Left ventricle myocardium inferior (tissue), 1 donor: ENCODE measurements at regions not wholly inside any gene's neighbourhood (a gene's known extent, or its start where the extent isn't known, plus 50 kb on each side); places are given as distances from the start of the nearest gene placed in this dataset.

Experiments used
- DNase-seq: peaks from one replicate; pipeline ENCODE4 v3.0.0-alpha.2; 2020
- H3K27ac ChIP-seq: fragments of 200-600 bp; replicated peaks from 2 replicates; pipeline ENCODE4 v1.8.0; 2021
- H3K27me3 ChIP-seq: fragments of 200-600 bp; 2 replicates; pipeline ENCODE4 v1.8.0; 2021; ENCODE audit warnings: low read depth
- H3K36me3 ChIP-seq: fragments of 200-600 bp; 2 replicates; pipeline ENCODE4 v1.8.0; 2021
- H3K4me1 ChIP-seq: fragments of 200-600 bp; 2 replicates; pipeline ENCODE4 v1.8.0; 2021
- H3K4me3 ChIP-seq: fragments of 200-600 bp; 2 replicates; pipeline ENCODE4 v1.8.0; 2021; ENCODE audit warnings: mild to moderate bottlenecking, moderate library complexity
- H3K9me3 ChIP-seq: fragments of 200-600 bp; replicated peaks from 2 replicates; pipeline ENCODE4 v1.8.0; 2021
- CTCF ChIP-seq: fragments of 200-600 bp; IDR thresholded peaks from 2 replicates; pipeline ENCODE4 v1.8.0; 2021; ENCODE audit warnings: antibody characterized with exemption, mild to moderate bottlenecking, borderline replicate concordance
- intact Hi-C: fragments of 100-400 bp; cut with micrococcal nuclease; formaldehyde crosslinking; loops from one replicate; pipeline ENCODE4 v1.11.0; 2022
- donor health status: DM: no; HTN: yes; CAD: no; lungs with severe emphysema.

- DNase-seq = no peak
- Histone ChIP-seq H3K4me3 (no peak overlapping the region), H3K27me3 (no peaks in the 10 kb centered on the region), H3K36me3 (no peaks in the 10 kb centered on the region), H3K9me3 (no peaks in the 10 kb centered on the region), H3K27ac (no peak overlapping the region), H3K4me1 (peaks cover 7% of the 10 kb centered on the region)
- intact Hi-C loops = no loop called here
- TF ChIP-seq CTCF = no peak
Measured at GRCh38 chr16:64370112-64370511, 751.8 kb downstream of the CDH11 start.

DNA sequence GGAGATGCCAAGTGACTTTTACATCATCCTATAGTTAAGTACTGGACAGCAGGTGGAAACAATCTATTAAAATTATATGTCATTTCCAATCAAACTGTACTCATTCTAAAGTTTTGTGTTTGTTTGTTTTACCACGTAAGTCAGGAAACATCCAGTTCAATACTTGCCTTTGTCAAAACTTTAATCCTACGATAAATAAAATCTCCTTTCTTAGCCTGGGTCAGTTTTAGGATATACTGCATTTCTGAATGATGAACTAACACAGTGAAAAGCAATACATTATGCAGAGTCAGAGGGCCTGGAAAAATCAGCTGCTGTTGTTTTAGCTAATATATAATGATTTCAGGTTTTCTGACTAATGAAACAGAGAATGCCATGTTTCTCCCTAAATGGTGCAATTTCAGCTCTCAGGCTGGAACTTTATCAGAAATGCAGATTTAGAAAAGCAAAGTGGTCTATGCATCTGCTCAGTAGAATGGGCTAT, 756.4 kb downstream of the CDH11 start:
- Histone ChIP-seq H3K27ac (no peak overlapping the region), H3K36me3 (no peaks in the 10 kb centered on the region), H3K27me3 (no peaks in the 10 kb centered on the region), H3K9me3 (no peaks in the 10 kb centered on the region), H3K4me1 (peaks cover 7% of the 10 kb centered on the region), H3K4me3 (no peak overlapping the region)
- no peak for TF ChIP-seq CTCF
- intact Hi-C loops = no loop called here
- no peak for DNase-seq

DNA sequence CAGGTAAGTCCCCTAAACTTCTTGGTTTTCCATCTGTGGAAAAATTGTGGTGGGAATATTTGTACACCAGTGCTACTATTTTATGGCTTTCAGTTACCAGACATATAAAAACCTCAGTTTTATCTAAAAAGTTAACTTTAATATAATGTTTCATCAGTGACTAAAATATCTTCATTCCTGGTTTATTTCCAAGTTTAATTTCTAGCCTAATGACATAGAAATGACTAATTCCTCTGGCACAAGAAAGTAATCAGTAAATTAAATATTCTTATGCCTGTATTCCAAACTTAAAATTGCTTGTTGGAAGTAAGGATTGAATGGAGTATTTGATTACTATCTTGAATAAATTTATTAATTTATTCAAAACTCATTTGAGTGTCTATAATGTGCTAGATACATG, 757.0 kb downstream of the CDH11 start:
- Histone ChIP-seq H3K4me1 (peaks cover 1% of the 10 kb centered on the region), H3K4me3 (no peak overlapping the region), H3K27ac (no peak overlapping the region), H3K9me3 (no peaks in the 10 kb centered on the region), H3K36me3 (no peaks in the 10 kb centered on the region), H3K27me3 (no peaks in the 10 kb centered on the region)
- no peak for TF ChIP-seq CTCF
- DNase-seq = no peak
- intact Hi-C loops = no loop called here

GRCh38 chr16:64364416-64364815, 757.4 kb downstream of the CDH11 start:
- Histone ChIP-seq H3K4me1 (no peaks in the 10 kb centered on the region), H3K9me3 (no peaks in the 10 kb centered on the region), H3K27ac (no peak overlapping the region), H3K36me3 (no peaks in the 10 kb centered on the region), H3K4me3 (no peak overlapping the region), H3K27me3 (no peaks in the 10 kb centered on the region)
- TF ChIP-seq CTCF = no peak
- intact Hi-C loops = no loop called here
- no peak for DNase-seq

- no peak for TF ChIP-seq CTCF
- Histone ChIP-seq H3K36me3 (no peaks in the 10 kb centered on the region), H3K27ac (no peak overlapping the region), H3K27me3 (no peaks in the 10 kb centered on the region), H3K4me3 (no peak overlapping the region), H3K4me1 (no peaks in the 10 kb centered on the region), H3K9me3 (no peaks in the 10 kb centered on the region)
- no peak for DNase-seq
- intact Hi-C loops = no loop called here
Measured at GRCh38 chr16:64364016-64364415, 757.8 kb downstream of the CDH11 start.

- no peak for TF ChIP-seq CTCF
Measured at GRCh38 chr16:64363039-64363438, 758.8 kb downstream of the CDH11 start.

More at GRCh38 chr16:64363039-64363438, 758.8 kb downstream of the CDH11 start:
- Histone ChIP-seq H3K9me3 (no peaks in the 10 kb centered on the region), H3K4me3 (no peak overlapping the region), H3K4me1 (no peaks in the 10 kb centered on the region), H3K27me3 (no peaks in the 10 kb centered on the region), H3K27ac (no peak overlapping the region), H3K36me3 (no peaks in the 10 kb centered on the region)
- intact Hi-C loops = no loop called here
- DNase-seq = no peak
